Activated B cell treated with CpG ODN at 0.5 μM for 24 hours (primary cell): ENCODE measurements at regions not wholly inside any gene's neighbourhood (a gene's known extent, or its start where the extent isn't known, plus 50 kb on each side); places are given as distances from the start of the nearest gene placed in this dataset.
"Not testable (repeated sequence)": the region's sequence is repeated elsewhere in the genome, so short reads cannot be mapped to it uniquely, and the experiment has no call there.

Experiments
- ATAC-seq: fragments of 200-7000 bp; cut with Tn5 transposase; one replicate; pipeline ENCODE4 v1.10.0; 2021; ENCODE audit warnings: low read depth, mild to moderate bottlenecking, moderate library complexity
- CTCF ChIA-PET: fragments of 350-600 bp; sonication (Branson Sonifier 250); formaldehyde crosslinking; loops from one replicate; lab custom pipeline; 2021; ENCODE audit warnings: antibody characterized with exemption; lab: Charles Lee
- POLR2A ChIA-PET: fragments of 350-600 bp; sonication (Branson Sonifier 250); formaldehyde crosslinking; loops from one replicate; lab custom pipeline; 2021; ENCODE audit warnings: antibody characterized with exemption; lab: Charles Lee
- DNase-seq: peaks from one replicate; pipeline ENCODE4 v3.0.0; 2022
- H3K27ac Mint-ChIP-seq: one replicate; pipeline ENCODE4 v1.8.0; 2020; ENCODE audit warnings: mixed read lengths
- H3K27me3 Mint-ChIP-seq: one replicate; pipeline ENCODE4 v1.8.0; 2021; ENCODE audit warnings: mixed read lengths
- H3K36me3 Mint-ChIP-seq: one replicate; pipeline ENCODE4 v1.8.0; 2021; ENCODE audit warnings: low read depth, mixed read lengths
- H3K4me1 Mint-ChIP-seq: one replicate; pipeline ENCODE4 v1.8.0; 2021; ENCODE audit warnings: mixed read lengths
- H3K4me3 Mint-ChIP-seq: one replicate; pipeline ENCODE4 v1.8.0; 2020; ENCODE audit warnings: mild to moderate bottlenecking, mixed read lengths
- H3K9me3 Mint-ChIP-seq: one replicate; pipeline ENCODE4 v1.8.0; 2020; ENCODE audit warnings: mixed read lengths
- intact Hi-C: fragments of 100-400 bp; cut with micrococcal nuclease; formaldehyde crosslinking; loops from one replicate; pipeline ENCODE4 v1.15.1; 2024

GRCh38 chr15:32342772-32343199 lies 60.3 kb downstream of the GOLGA8K start:
- POLR2A ChIA-PET, H3K4me3 Mint-ChIP-seq, H3K27me3 Mint-ChIP-seq, H3K36me3 Mint-ChIP-seq, intact Hi-C loops, H3K27ac Mint-ChIP-seq, H3K4me1 Mint-ChIP-seq, ATAC-seq, H3K9me3 Mint-ChIP-seq, CTCF ChIA-PET, DNase-seq: not testable (repeated sequence)

GRCh38 chr15:32342268-32342667 lies 60.8 kb downstream of the GOLGA8K start:
- POLR2A ChIA-PET, ATAC-seq: not testable (repeated sequence)

GRCh38 chr15:32341530-32341929 lies 61.6 kb downstream of the GOLGA8K start:
- DNase-seq, H3K4me3 Mint-ChIP-seq, H3K36me3 Mint-ChIP-seq, H3K4me1 Mint-ChIP-seq, ATAC-seq, H3K27ac Mint-ChIP-seq, H3K9me3 Mint-ChIP-seq, CTCF ChIA-PET, POLR2A ChIA-PET, H3K27me3 Mint-ChIP-seq, intact Hi-C loops: not testable (repeated sequence)

More at GRCh38 chr15:32342268-32342667, 60.8 kb downstream of the GOLGA8K start:
- H3K4me1 Mint-ChIP-seq, CTCF ChIA-PET, H3K9me3 Mint-ChIP-seq, H3K27ac Mint-ChIP-seq, H3K36me3 Mint-ChIP-seq, H3K27me3 Mint-ChIP-seq, intact Hi-C loops, DNase-seq, H3K4me3 Mint-ChIP-seq: not testable (repeated sequence)

- CTCF ChIA-PET, DNase-seq, H3K27ac Mint-ChIP-seq, intact Hi-C loops, POLR2A ChIA-PET, H3K9me3 Mint-ChIP-seq, H3K27me3 Mint-ChIP-seq, H3K36me3 Mint-ChIP-seq, H3K4me1 Mint-ChIP-seq, ATAC-seq, H3K4me3 Mint-ChIP-seq: not testable (repeated sequence)
Observed at GRCh38 chr15:32336804-32337203, 66.3 kb downstream of the GOLGA8K start.

GRCh38 chr15:32323353-32323752 lies 79.7 kb downstream of the GOLGA8K start:
- CTCF ChIA-PET, H3K4me3 Mint-ChIP-seq, DNase-seq, H3K9me3 Mint-ChIP-seq, H3K27ac Mint-ChIP-seq, H3K36me3 Mint-ChIP-seq, H3K27me3 Mint-ChIP-seq, H3K4me1 Mint-ChIP-seq, POLR2A ChIA-PET, intact Hi-C loops, ATAC-seq: not testable (repeated sequence)

- H3K27ac Mint-ChIP-seq, H3K27me3 Mint-ChIP-seq, H3K36me3 Mint-ChIP-seq, H3K9me3 Mint-ChIP-seq, DNase-seq, H3K4me1 Mint-ChIP-seq, intact Hi-C loops, CTCF ChIA-PET, ATAC-seq, H3K4me3 Mint-ChIP-seq, POLR2A ChIA-PET: not testable (repeated sequence)
Observed at GRCh38 chr15:32319247-32319646, 83.8 kb downstream of the GOLGA8K start.

GRCh38 chr15:32316482-32316881 lies 86.6 kb downstream of the GOLGA8K start:
- H3K4me3 Mint-ChIP-seq, ATAC-seq, H3K27ac Mint-ChIP-seq, intact Hi-C loops, POLR2A ChIA-PET, H3K9me3 Mint-ChIP-seq, DNase-seq, CTCF ChIA-PET, H3K27me3 Mint-ChIP-seq, H3K4me1 Mint-ChIP-seq, H3K36me3 Mint-ChIP-seq: not testable (repeated sequence)

GRCh38 chr15:32315079-32315939 lies 87.8 kb downstream of the GOLGA8K start:
- H3K36me3 Mint-ChIP-seq, intact Hi-C loops, POLR2A ChIA-PET, H3K4me3 Mint-ChIP-seq, DNase-seq, ATAC-seq, H3K9me3 Mint-ChIP-seq, CTCF ChIA-PET, H3K27ac Mint-ChIP-seq, H3K27me3 Mint-ChIP-seq, H3K4me1 Mint-ChIP-seq: not testable (repeated sequence)

- H3K27me3 Mint-ChIP-seq, POLR2A ChIA-PET, H3K9me3 Mint-ChIP-seq, ATAC-seq, H3K27ac Mint-ChIP-seq, H3K4me3 Mint-ChIP-seq, H3K36me3 Mint-ChIP-seq, DNase-seq, intact Hi-C loops, CTCF ChIA-PET, H3K4me1 Mint-ChIP-seq: not testable (repeated sequence)
Observed at GRCh38 chr15:32313446-32314209, 89.5 kb downstream of the GOLGA8K start.

- H3K9me3 Mint-ChIP-seq, POLR2A ChIA-PET, H3K4me1 Mint-ChIP-seq, H3K36me3 Mint-ChIP-seq, H3K4me3 Mint-ChIP-seq, ATAC-seq, CTCF ChIA-PET, intact Hi-C loops, H3K27me3 Mint-ChIP-seq, H3K27ac Mint-ChIP-seq, DNase-seq: not testable (repeated sequence)
Observed at GRCh38 chr15:32312721-32313120, 90.4 kb downstream of the GOLGA8K start.

GRCh38 chr15:32307592-32307991 lies 95.5 kb downstream of the GOLGA8K start:
- ATAC-seq, H3K4me1 Mint-ChIP-seq, H3K27me3 Mint-ChIP-seq, H3K4me3 Mint-ChIP-seq, H3K36me3 Mint-ChIP-seq, POLR2A ChIA-PET, H3K27ac Mint-ChIP-seq, intact Hi-C loops, DNase-seq, H3K9me3 Mint-ChIP-seq, CTCF ChIA-PET: not testable (repeated sequence)
